CD4-positive, CD25-positive, alpha-beta regulatory T cell (primary cell): ENCODE measurements at regions not wholly inside any gene's neighbourhood (a gene's known extent, or its start where the extent isn't known, plus 50 kb on each side); places are given as distances from the start of the nearest gene placed in this dataset.

ENCODE experiments used
- ATAC-seq, 2 donors: fragments of 150-1000 bp; cut with Tn5 transposase; one replicate each; pipeline ENCODE4 v1.10.0; 2021; ENCODE audit warnings: low read depth in 2 of 2, moderate number of reproducible peaks in 2 of 2, moderate library complexity in 1 of 2
- DNase-seq, 3 donors: peaks; one replicate each; pipeline versions ENCODE4 v3.0.0 to v3.0.0-alpha.2; 2012 to 2022; ENCODE audit warnings: mixed read lengths in 1 of 3
- H3K27ac ChIP-seq: one replicate; pipeline ENCODE4 v1.7.0; 2013; ENCODE audit warnings: mild to moderate bottlenecking, low read length; ENCODE audit not compliant: insufficient read depth, poor library complexity, severe bottlenecking
- H3K27me3 ChIP-seq: one replicate; pipeline ENCODE4 v1.7.0; 2013; ENCODE audit warnings: low read length; ENCODE audit not compliant: control insufficient read depth, insufficient read depth
- H3K36me3 ChIP-seq: one replicate; pipeline ENCODE4 v1.7.0; 2013; ENCODE audit warnings: mild to moderate bottlenecking, low read length, moderate library complexity; ENCODE audit not compliant: control insufficient read depth, insufficient read depth
- H3K4me1 ChIP-seq: 2 replicates; pipeline ENCODE4 v1.7.0; 2013; ENCODE audit warnings: mild to moderate bottlenecking, low read length; ENCODE audit not compliant: insufficient read depth, control insufficient read depth, poor library complexity, severe bottlenecking
- H3K4me3 ChIP-seq: one replicate; pipeline ENCODE4 v1.7.0; 2013; ENCODE audit warnings: low read depth, mild to moderate bottlenecking, low read length, moderate library complexity
- H3K9me3 ChIP-seq, 2 experiments: 1 replicate in 1 of 2; 2 replicates in 1 of 2; pipeline ENCODE4 v1.7.0; 2013; ENCODE audit warnings: low read length in 2 of 2, mild to moderate bottlenecking in 1 of 2, moderate library complexity in 1 of 2; ENCODE audit not compliant: control insufficient read depth in 2 of 2
- H3K27ac Mint-ChIP-seq, 3 donors: one replicate each; pipeline ENCODE4 v1.8.0; 2020 to 2022; ENCODE audit warnings: mild to moderate bottlenecking in 3 of 3, mixed read lengths in 3 of 3, moderate library complexity in 2 of 3
- H3K27me3 Mint-ChIP-seq: one replicate; pipeline ENCODE4 v1.8.0; 2022; ENCODE audit warnings: mild to moderate bottlenecking, mixed read lengths
- H3K36me3 Mint-ChIP-seq: one replicate; pipeline ENCODE4 v1.8.0; 2020; ENCODE audit warnings: mixed read lengths
- H3K4me1 Mint-ChIP-seq, 4 donors: one replicate each; pipeline ENCODE4 v1.8.0; 2020 to 2022; ENCODE audit warnings: mixed read lengths in 4 of 4, mild to moderate bottlenecking in 1 of 4
- H3K4me3 Mint-ChIP-seq, 4 donors: one replicate each; pipeline ENCODE4 v1.8.0; 2020 to 2022; ENCODE audit warnings: mild to moderate bottlenecking in 4 of 4, mixed read lengths in 4 of 4, moderate library complexity in 3 of 4
- H3K9me3 Mint-ChIP-seq, 7 donors: one replicate each; pipeline ENCODE4 v1.8.0; 2020 to 2022; ENCODE audit warnings: mixed read lengths in 7 of 7, mild to moderate bottlenecking in 3 of 7, moderate library complexity in 2 of 7

DNA sequence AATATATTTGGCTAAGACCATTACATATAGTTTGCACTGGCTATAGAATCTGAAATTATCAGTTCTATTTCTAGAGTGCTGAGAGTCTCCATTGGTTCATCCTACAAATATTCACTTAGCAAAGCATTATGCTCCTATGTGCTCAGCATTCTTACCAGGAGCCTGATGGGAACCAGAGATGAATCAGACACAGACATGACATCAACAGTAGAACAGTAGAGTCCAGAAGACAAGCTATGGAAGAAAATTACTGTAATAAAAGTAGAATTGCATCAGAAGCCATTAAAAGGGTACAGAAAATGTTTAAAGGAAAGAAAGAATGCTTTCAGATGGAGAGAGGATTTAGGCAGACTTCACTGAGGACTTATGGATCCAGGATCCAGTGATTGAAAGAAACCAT is 271.7 kb upstream of the SNX7 start:
- H3K4me1 ChIP-seq, result peaks cover 6% of the 10 kb centered on the region
- H3K4me3 ChIP-seq, result no peak overlapping the region
- H3K36me3 ChIP-seq, result no peaks in the 10 kb centered on the region
- H3K27me3 ChIP-seq, result no peaks in the 10 kb centered on the region
- Mint-ChIP-seq H3K36me3 (no peaks in the 10 kb centered on the region), H3K27ac (peak overlapping the region in 1 of 3 donors; percentile 28), H3K4me3 (no peak overlapping the region), H3K27me3 (no peaks in the 10 kb centered on the region), H3K4me1 (peaks cover 11 to 17% (median 15%) of the 10 kb centered on the region in 4 donors), H3K9me3 (peaks cover 0 to 3% (median 1%) of the 10 kb centered on the region in 7 donors)
- no peaks in the 10 kb centered on the region for H3K9me3 ChIP-seq
- no peak for ATAC-seq
- H3K27ac ChIP-seq, result no peak overlapping the region
- no peak for DNase-seq

DNA sequence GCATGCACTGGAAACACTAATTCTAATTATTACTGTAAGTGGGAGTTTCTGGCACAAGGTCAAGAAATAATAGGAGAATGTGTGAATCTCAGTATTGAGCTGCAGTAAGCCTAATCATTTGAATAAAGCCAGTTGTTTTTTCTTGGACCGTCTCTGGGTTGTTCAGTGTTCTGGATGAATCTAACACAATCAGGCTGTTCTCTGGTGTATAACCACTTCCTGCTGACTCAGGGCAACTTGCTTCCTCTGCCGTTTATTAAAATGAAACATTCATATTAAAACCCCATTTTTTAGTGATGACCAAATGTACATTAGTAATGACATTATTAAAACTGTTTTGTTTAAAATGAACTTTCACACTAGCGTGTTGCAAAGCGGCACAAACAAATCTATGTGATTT is 273.1 kb upstream of the SNX7 start:
- Histone ChIP-seq H3K36me3 (no peaks in the 10 kb centered on the region), H3K4me1 (peaks cover 6% of the 10 kb centered on the region), H3K9me3 (no peaks in the 10 kb centered on the region), H3K27ac (no peak overlapping the region), H3K4me3 (peak overlapping the region; percentile 48), H3K27me3 (no peaks in the 10 kb centered on the region)
- ATAC-seq (peak; percentile 53 to 64), DNase-seq (peak in 2 of 3 donors; percentile 35 to 53)
- H3K36me3 Mint-ChIP-seq, result no peaks in the 10 kb centered on the region
- H3K4me3 Mint-ChIP-seq, result peak overlapping the region in 3 of 4 donors; percentile 3 to 51 (median 27)
- H3K27me3 Mint-ChIP-seq, result no peaks in the 10 kb centered on the region
- H3K9me3 Mint-ChIP-seq, result peaks cover 0 to 3% (median under 1%) of the 10 kb centered on the region in 7 donors
- peak overlapping the region in 2 of 3 donors; percentile 38 to 62 for H3K27ac Mint-ChIP-seq
- peaks cover 11 to 17% (median 15%) of the 10 kb centered on the region in 4 donors for H3K4me1 Mint-ChIP-seq

DNA sequence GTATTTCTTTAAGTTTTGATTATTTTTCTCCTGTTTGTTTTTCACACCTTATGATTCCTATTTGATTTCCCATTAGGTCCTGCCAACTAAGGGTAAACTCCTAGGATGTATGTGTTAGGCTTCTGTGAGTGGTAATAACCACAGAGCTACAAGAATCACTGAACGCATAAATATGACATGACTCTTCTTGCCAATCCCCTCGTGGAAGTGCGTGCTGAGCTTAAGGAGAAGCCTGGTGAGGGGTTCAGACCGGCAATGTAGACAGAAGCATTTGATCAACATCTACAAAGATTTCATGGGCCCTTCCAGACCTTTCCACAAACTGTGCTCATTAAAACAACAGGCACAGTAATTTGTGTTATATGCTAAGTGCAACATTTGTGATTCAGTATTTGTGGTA is 273.8 kb upstream of the SNX7 start:
- no peaks in the 10 kb centered on the region for H3K27me3 ChIP-seq
- no peaks in the 10 kb centered on the region for H3K36me3 ChIP-seq
- peaks cover 6% of the 10 kb centered on the region for H3K4me1 ChIP-seq
- Mint-ChIP-seq H3K9me3 (peaks cover 0 to 3% (median 0%) of the 10 kb centered on the region in 7 donors), H3K4me1 (peaks cover 11 to 17% (median 15%) of the 10 kb centered on the region in 4 donors), H3K36me3 (no peaks in the 10 kb centered on the region), H3K27ac (peak overlapping the region in 1 of 3 donors; percentile 72), H3K4me3 (no peak overlapping the region), H3K27me3 (no peaks in the 10 kb centered on the region)
- no peak for ATAC-seq
- peak overlapping the region; percentile 48 for H3K4me3 ChIP-seq
- no peak overlapping the region for H3K27ac ChIP-seq
- H3K9me3 ChIP-seq, result no peaks in the 10 kb centered on the region
- DNase-seq, result no peak

DNA sequence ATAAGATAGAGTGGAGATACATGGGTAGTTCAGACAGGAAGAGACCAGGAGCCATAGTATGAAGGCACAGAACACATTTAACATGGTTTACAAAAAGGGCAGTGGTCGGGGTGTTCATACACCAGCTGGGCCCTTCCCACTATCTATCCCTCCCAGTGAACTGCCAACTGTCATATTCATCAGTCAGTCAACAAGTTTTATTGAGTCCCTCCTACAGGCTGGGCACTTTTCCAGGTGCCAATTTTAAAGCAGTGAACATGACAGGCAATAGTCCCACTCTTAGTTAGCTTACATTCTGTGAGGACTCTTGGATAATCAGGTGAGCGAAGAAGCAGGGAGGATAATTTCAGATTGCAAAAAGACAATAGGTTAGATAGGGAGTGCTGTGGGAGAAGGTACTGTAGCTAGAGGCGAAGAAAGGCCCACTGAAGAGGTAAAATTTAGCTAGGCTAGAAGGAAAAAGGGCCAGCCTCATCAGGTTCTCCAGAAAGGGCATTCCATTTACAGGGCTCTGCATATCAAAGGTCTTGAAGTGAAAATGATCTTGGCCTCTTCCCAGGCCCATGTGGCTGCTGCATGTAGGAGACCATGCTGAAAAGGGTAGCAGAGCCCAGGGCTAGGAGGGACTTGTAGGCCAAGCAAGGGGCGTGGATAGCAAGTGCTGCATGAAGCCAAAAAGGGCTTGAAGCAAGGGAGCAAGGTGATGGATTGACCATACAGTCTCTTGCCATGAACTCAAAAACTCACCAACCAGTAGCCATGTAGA is 274.7 kb upstream of the SNX7 start:
- no peaks in the 10 kb centered on the region for H3K36me3 Mint-ChIP-seq
- peak overlapping the region in 1 of 3 donors; percentile 15 for H3K27ac Mint-ChIP-seq
- Histone ChIP-seq H3K9me3 (no peaks in the 10 kb centered on the region), H3K27me3 (no peaks in the 10 kb centered on the region), H3K36me3 (no peaks in the 10 kb centered on the region), H3K4me1 (peaks cover 6% of the 10 kb centered on the region), H3K27ac (no peak overlapping the region), H3K4me3 (no peak overlapping the region)
- no peaks in the 10 kb centered on the region for H3K27me3 Mint-ChIP-seq
- peaks cover 0 to 3% (median 0%) of the 10 kb centered on the region in 7 donors for H3K9me3 Mint-ChIP-seq
- no peak overlapping the region for H3K4me3 Mint-ChIP-seq
- no peak for ATAC-seq
- no peak for DNase-seq
- H3K4me1 Mint-ChIP-seq, result peaks cover 11 to 17% (median 15%) of the 10 kb centered on the region in 4 donors

DNA sequence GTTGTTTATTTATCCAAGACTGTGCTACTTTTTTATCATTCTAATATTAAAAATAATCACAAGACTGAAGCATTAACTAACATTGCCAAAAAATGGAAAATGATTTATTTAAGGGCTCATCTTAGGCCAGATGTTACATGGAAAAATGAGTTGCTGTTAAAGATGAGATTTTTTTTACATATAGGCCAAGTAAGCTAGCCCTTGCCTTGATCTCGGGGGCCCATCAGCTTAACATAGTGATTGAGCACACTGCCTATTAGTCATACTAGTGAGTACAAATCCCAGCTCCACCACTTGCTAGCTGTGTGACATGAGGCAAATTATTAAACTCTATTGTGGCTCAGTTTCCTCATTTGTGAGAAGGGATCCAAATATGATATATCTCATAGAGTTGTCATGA is 275.9 kb upstream of the SNX7 start:
- Mint-ChIP-seq H3K4me3 (no peak overlapping the region), H3K36me3 (no peaks in the 10 kb centered on the region), H3K9me3 (peaks cover 0 to 2% (median 0%) of the 10 kb centered on the region in 7 donors), H3K27ac (no peak overlapping the region), H3K4me1 (peaks cover 11 to 17% (median 15%) of the 10 kb centered on the region in 4 donors), H3K27me3 (no peaks in the 10 kb centered on the region)
- DNase-seq (no peak), ATAC-seq (no peak)
- Histone ChIP-seq H3K27ac (no peak overlapping the region), H3K36me3 (no peaks in the 10 kb centered on the region), H3K4me1 (peaks cover 6% of the 10 kb centered on the region), H3K4me3 (no peak overlapping the region), H3K9me3 (no peaks in the 10 kb centered on the region), H3K27me3 (no peaks in the 10 kb centered on the region)

DNA sequence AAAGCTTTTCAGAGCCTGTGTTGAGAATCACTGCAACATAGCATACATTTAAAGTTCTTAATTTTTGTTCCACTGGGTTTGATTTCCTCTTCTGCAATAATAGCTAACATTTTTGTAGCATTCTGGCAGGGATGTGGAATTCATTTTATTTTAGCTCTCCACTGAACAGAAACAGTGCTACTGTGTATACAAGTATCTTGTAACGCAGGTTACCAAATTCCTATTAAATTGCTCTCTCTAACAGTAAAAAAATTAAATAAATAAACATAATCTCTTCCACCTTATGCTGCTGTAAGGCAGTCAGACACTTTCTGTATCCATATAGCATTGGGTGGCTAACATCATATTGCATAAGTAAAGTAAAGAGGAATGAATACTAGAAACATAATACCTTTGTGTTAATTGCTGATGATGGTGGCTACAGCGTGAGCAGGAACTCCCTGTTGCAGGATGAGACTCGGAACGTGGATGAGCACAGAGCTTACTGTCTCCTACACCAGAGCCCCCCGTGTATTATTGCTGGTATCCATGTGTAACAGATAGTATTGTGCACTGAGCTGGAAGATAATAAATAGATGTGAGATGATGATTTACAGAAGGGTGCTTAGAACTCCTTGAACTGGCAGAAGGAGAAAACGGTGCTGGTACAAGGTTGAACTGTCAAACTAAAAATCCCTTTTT is 276.9 kb upstream of the SNX7 start:
- ATAC-seq, result no peak
- DNase-seq, result no peak
- no peaks in the 10 kb centered on the region for H3K9me3 ChIP-seq
- Mint-ChIP-seq H3K4me3 (no peak overlapping the region), H3K27me3 (no peaks in the 10 kb centered on the region), H3K9me3 (peaks cover 0 to 2% (median 0%) of the 10 kb centered on the region in 7 donors), H3K4me1 (peaks cover 11 to 16% (median 13%) of the 10 kb centered on the region in 4 donors), H3K36me3 (no peaks in the 10 kb centered on the region), H3K27ac (no peak overlapping the region)
- no peak overlapping the region for H3K27ac ChIP-seq
- H3K4me1 ChIP-seq, result peaks cover 6% of the 10 kb centered on the region
- H3K36me3 ChIP-seq, result no peaks in the 10 kb centered on the region
- H3K27me3 ChIP-seq, result no peaks in the 10 kb centered on the region
- H3K4me3 ChIP-seq, result no peak overlapping the region

DNA sequence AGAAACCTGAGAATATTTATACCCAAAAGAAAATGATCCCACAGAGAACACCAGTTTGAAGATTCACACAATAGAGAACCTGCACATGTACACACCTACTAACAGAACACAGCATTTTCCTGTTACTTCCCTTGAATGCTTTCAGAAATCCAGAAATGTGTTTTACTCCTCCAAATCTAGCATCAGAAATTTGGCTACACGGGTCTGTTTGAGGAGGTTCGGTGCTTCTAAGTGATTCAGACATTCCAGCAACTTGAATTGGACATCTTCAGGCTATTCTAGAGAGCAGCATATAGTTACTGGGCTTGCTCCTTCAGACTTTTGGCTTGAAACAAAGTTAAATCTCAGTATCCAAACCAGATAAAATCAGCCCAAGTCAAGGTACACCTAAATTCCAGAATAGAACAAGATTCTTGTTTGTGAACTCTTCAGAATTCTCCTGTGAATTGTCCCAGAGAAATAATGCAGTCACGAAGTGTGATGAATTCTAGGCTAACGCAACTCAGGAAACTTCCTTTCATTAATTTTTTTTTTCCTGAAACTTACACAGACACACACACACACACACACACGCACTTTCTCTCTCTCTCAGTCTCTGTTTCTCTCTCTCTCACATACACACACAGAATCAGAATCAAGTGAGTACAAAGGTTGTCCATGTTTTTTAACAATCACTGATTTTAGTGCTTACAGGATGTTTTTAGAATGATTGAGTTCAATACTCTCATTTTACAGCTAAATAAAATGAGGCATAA is 278.4 kb upstream of the SNX7 start:
- H3K36me3 Mint-ChIP-seq, result no peaks in the 10 kb centered on the region
- no peak overlapping the region for H3K4me3 Mint-ChIP-seq
- Histone ChIP-seq H3K4me1 (peaks cover 5% of the 10 kb centered on the region), H3K27ac (no peak overlapping the region), H3K4me3 (no peak overlapping the region), H3K9me3 (no peaks in the 10 kb centered on the region), H3K27me3 (no peaks in the 10 kb centered on the region), H3K36me3 (no peaks in the 10 kb centered on the region)
- peaks cover 6 to 7% (median 7%) of the 10 kb centered on the region in 4 donors for H3K4me1 Mint-ChIP-seq
- H3K27ac Mint-ChIP-seq, result no peak overlapping the region
- peaks cover 0 to 2% (median 0%) of the 10 kb centered on the region in 7 donors for H3K9me3 Mint-ChIP-seq
- DNase-seq (no peak), ATAC-seq (no peak)
- no peaks in the 10 kb centered on the region for H3K27me3 Mint-ChIP-seq
